H1 (cell line): ENCODE measurements at regions not wholly inside any gene's neighbourhood (a gene's known extent, or its start where the extent isn't known, plus 50 kb on each side); places are given as distances from the start of the nearest gene placed in this dataset.
A peak's percentile ranks its signal among the peaks of the same experiment; 100 is the strongest.

Experiments
- CTCF ChIA-PET: fragments of 300-600 bp; sonication (Branson Sonifier 250); formaldehyde crosslinking; loops from one replicate; lab custom pipeline; 2021; ENCODE audit not compliant: partially characterized antibody; lab: Charles Lee
- POLR2A ChIA-PET: fragments of 300-600 bp; sonication (Branson Sonifier 250); formaldehyde crosslinking; loops from one replicate; lab custom pipeline; 2021; ENCODE audit warnings: inconsistent platforms; ENCODE audit not compliant: partially characterized antibody; lab: Charles Lee
- DNase-seq, 2 experiments: peaks; one replicate each; pipeline versions ENCODE4 v3.0.0 to v3.0.0-alpha.2; 2010 to 2022; ENCODE audit warnings: low spot score in 2 of 2, low read depth in 1 of 2, mixed read lengths in 1 of 2
- FAIRE-seq: peaks from 2 replicates; lab custom pipeline; 2011; peaks lifted over from hg19 to GRCh38; lab: Jason Lieb, UNC
- H2AFZ ChIP-seq: 2 replicates; pipeline ENCODE4 v1.8.1; 2012; ENCODE audit warnings: low read length, inconsistent platforms
- H2AK5ac ChIP-seq: 2 replicates; pipeline ENCODE4 v1.6.1; 2013; ENCODE audit warnings: low read depth, low read length
- H2BK120ac ChIP-seq: replicated peaks from 2 replicates; pipeline ENCODE3; 2013; ENCODE audit warnings: low read depth, low read length, inconsistent platforms
- H2BK12ac ChIP-seq: 2 replicates; pipeline ENCODE4 v1.6.1; 2013; ENCODE audit warnings: low read depth, low read length
- H2BK15ac ChIP-seq: 2 replicates; pipeline ENCODE4 v1.6.1; 2013; ENCODE audit warnings: low read length
- H2BK20ac ChIP-seq: 2 replicates; pipeline ENCODE4 v1.6.1; 2013; ENCODE audit warnings: low read length
- H2BK5ac ChIP-seq: 2 replicates; pipeline ENCODE4 v1.6.1; 2013; ENCODE audit warnings: low read depth, low read length
- H3K14ac ChIP-seq: 2 replicates; pipeline ENCODE4 v1.6.1; 2013; ENCODE audit warnings: inconsistent platforms; ENCODE audit not compliant: insufficient read length
- H3K18ac ChIP-seq: 2 replicates; pipeline ENCODE4 v1.6.1; 2013; ENCODE audit warnings: low read length; ENCODE audit errors: extremely low read depth
- H3K23ac ChIP-seq: 2 replicates; pipeline ENCODE4 v1.6.1; 2013; ENCODE audit warnings: inconsistent platforms; ENCODE audit not compliant: insufficient read length
- H3K23me2 ChIP-seq: 2 replicates; pipeline ENCODE4 v1.6.1; 2013; ENCODE audit warnings: low read depth, low read length
- H3K27ac ChIP-seq: 2 replicates; pipeline ENCODE4 v1.6.1; 2011; ENCODE audit warnings: low read depth, low read length, inconsistent platforms
- H3K27me3 ChIP-seq, 4 experiments: replicated peaks in 1 of 4; 1 replicate in 1 of 4; 2 replicates in 3 of 4; pipeline versions ENCODE4 v1.6.1 to v1.8.1; 2011 to 2013; ENCODE audit warnings: low read length in 3 of 4, mild to moderate bottlenecking in 3 of 4, inconsistent platforms in 2 of 4, mixed read lengths in 2 of 4, moderate library complexity in 1 of 4; ENCODE audit not compliant: control insufficient read depth in 3 of 4, insufficient read depth in 3 of 4; ENCODE audit errors: extremely low read depth in 1 of 4
- H3K36me3 ChIP-seq, 4 experiments: 2 replicates each; pipeline versions ENCODE4 v1.6.1 to v1.8.1; 2011 to 2013; ENCODE audit warnings: mild to moderate bottlenecking in 4 of 4, low read length in 3 of 4, moderate library complexity in 2 of 4, control low read depth in 1 of 4, inconsistent platforms in 1 of 4; ENCODE audit not compliant: insufficient read depth in 4 of 4, control insufficient read depth in 2 of 4
- H3K4ac ChIP-seq: replicated peaks from 2 replicates; pipeline ENCODE3; 2013; ENCODE audit warnings: low read length, low read depth, mixed read lengths, inconsistent platforms; ENCODE audit not compliant: insufficient read length
- H3K4me1 ChIP-seq, 4 experiments: replicated peaks in 1 of 4; 1 replicate in 1 of 4; 2 replicates in 3 of 4; pipeline versions ENCODE4 v1.6.1 to v1.8.1; 2011 to 2013; ENCODE audit warnings: low read length in 3 of 4, inconsistent platforms in 2 of 4, mixed read lengths in 1 of 4; ENCODE audit not compliant: insufficient read depth in 4 of 4, control insufficient read depth in 3 of 4
- H3K4me2 ChIP-seq, 2 experiments: 2 replicates each; pipeline versions ENCODE4 v1.6.1 to v1.8.1; 2011 to 2013; ENCODE audit warnings: low read depth in 2 of 2, low read length in 2 of 2, control low read depth in 1 of 2, inconsistent platforms in 1 of 2, mild to moderate bottlenecking in 1 of 2; ENCODE audit not compliant: insufficient read depth in 1 of 2
- H3K4me3 ChIP-seq, 4 experiments: fragments of 200-600, 300-600 bp in 1 of 4; sonication (generic), shearing (Covaris generic), sonication (Bioruptor Twin) in 1 of 4; 2 replicates each; pipeline versions ENCODE4 v1.5.1 to v1.8.1; 2011 to 2016; ENCODE audit warnings: low read length in 4 of 4, low read depth in 3 of 4, control low read depth in 2 of 4, inconsistent platforms in 2 of 4, mild to moderate bottlenecking in 2 of 4, mixed read lengths in 1 of 4, moderate library complexity in 1 of 4; ENCODE audit not compliant: insufficient read depth in 2 of 4; ENCODE audit errors: extremely low read depth in 1 of 4
- H3K56ac ChIP-seq: replicated peaks from 2 replicates; pipeline ENCODE3; 2013; ENCODE audit warnings: low read depth, mild to moderate bottlenecking, mixed read lengths, low read length, inconsistent platforms; ENCODE audit not compliant: insufficient read length
- H3K79me1 ChIP-seq: 2 replicates; pipeline ENCODE4 v1.6.1; 2013; ENCODE audit warnings: low read depth, low read length, control low read depth
- H3K79me2 ChIP-seq, 2 experiments: 2 replicates each; pipeline versions ENCODE4 v1.6.1 to v1.8.1; 2012 to 2013; ENCODE audit warnings: low read length in 2 of 2, mild to moderate bottlenecking in 2 of 2, inconsistent platforms in 1 of 2; ENCODE audit not compliant: insufficient read depth in 2 of 2, control insufficient read depth in 1 of 2
- H3K9ac ChIP-seq, 4 experiments: replicated peaks in 1 of 4; 1 replicate in 1 of 4; 2 replicates in 3 of 4; pipeline versions ENCODE4 v1.6.1 to v1.8.1; 2011 to 2013; ENCODE audit warnings: low read depth in 3 of 4, low read length in 3 of 4, control low read depth in 2 of 4, mild to moderate bottlenecking in 2 of 4, moderate library complexity in 2 of 4, inconsistent platforms in 1 of 4; ENCODE audit errors: extremely low read depth in 1 of 4
- H3K9me3 ChIP-seq, 2 experiments: 2 replicates each; pipeline versions ENCODE4 v1.6.1 to v1.8.1; 2012 to 2013; ENCODE audit warnings: mild to moderate bottlenecking in 2 of 2, moderate library complexity in 2 of 2, control low read depth in 1 of 2, inconsistent platforms in 1 of 2, low read depth in 1 of 2, low read length in 1 of 2, mixed read lengths in 1 of 2; ENCODE audit not compliant: insufficient read depth in 2 of 2
- H4K20me1 ChIP-seq, 2 experiments: replicated peaks in 1 of 2; 2 replicates each; pipeline versions ENCODE3 to v1.8.1; 2011 to 2013; ENCODE audit warnings: inconsistent platforms in 2 of 2, low read length in 2 of 2, mild to moderate bottlenecking in 1 of 2; ENCODE audit not compliant: insufficient read depth in 2 of 2, control insufficient read depth in 1 of 2
- H4K5ac ChIP-seq: 2 replicates; pipeline ENCODE4 v1.6.1; 2013; ENCODE audit warnings: low read length, low read depth, mixed read lengths, inconsistent platforms; ENCODE audit not compliant: insufficient read length
- H4K8ac ChIP-seq: 2 replicates; pipeline ENCODE4 v1.8.0; 2013; ENCODE audit warnings: mild to moderate bottlenecking, moderate library complexity, low read length, inconsistent platforms; ENCODE audit not compliant: insufficient read depth; ENCODE audit errors: extremely low read depth
- H4K91ac ChIP-seq: replicated peaks from 2 replicates; pipeline ENCODE3; 2013; ENCODE audit warnings: low read length, mixed read lengths, inconsistent platforms; ENCODE audit not compliant: insufficient read length
- CEBPB ChIP-seq: IDR thresholded peaks from 2 replicates; pipeline ENCODE4 v1.6.1; 2012; ENCODE audit warnings: low read depth, low read length
- RFX5 ChIP-seq: IDR thresholded peaks from 2 replicates; pipeline ENCODE4 v1.6.1; 2011; ENCODE audit warnings: low read depth, low read length, improper control_type of control experiment, borderline replicate concordance
- WGBS, 2 experiments: shearing (Covaris generic) in 1 of 2; methylation state at CpG; one replicate each; pipeline versions ENCODE4 v1.1.6 to v1.1.7; 2013 to 2015; ENCODE audit warnings: low lambda C conversion rate in 2 of 2, mixed read lengths in 2 of 2, inconsistent platforms in 1 of 2, low coverage in 1 of 2, missing lambda C conversion rate in 1 of 2; ENCODE audit not compliant: insufficient replicate concordance in 2 of 2, insufficient coverage in 1 of 2, insufficient read length in 1 of 2; ENCODE audit errors: extremely low coverage in 1 of 2, missing lambda C conversion rate in 1 of 2; 5-methylcytosine and 5-hydroxymethylcytosine counted together

DNA sequence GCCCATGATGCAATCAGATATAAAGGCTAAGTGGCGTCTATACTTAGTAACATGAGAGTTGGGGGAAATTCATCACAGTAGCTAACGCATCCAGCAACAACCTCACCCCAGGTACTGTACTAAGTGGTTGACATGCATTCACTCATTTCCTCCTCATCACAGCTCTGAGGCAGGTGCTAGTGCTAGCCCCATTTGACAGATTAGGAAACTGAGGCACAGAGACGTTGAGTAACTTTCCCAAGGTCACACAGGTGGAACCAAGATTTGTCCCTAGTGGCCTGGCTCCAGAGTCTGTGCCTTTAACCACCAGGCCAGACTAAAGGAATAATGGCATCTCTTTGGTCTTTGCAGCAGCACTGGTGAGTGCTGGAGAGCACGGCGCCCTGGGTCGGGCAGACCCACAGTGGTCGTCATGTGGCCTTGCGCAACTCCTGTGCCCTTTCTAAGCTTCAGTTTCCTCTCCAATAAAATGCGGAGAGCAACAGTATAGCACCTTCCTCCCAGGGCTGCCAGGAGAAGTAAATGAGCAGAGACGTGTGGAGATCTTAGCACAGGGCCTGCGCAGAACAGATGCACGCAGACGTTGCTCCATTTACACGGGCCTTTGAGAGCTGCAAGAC is 186.4 kb downstream of the BCOR start:
- Histone ChIP-seq H3K18ac (no peak overlapping the region), H3K27ac (no peak overlapping the region), H3K4ac (no peak overlapping the region), H2BK5ac (no peak overlapping the region), H2BK120ac (no peak overlapping the region), H2BK20ac (no peak overlapping the region), H3K36me3 (no peaks in the 10 kb centered on the region), H3K9ac (no peak overlapping the region), H2BK12ac (no peak overlapping the region), H2BK15ac (0 out of 2 replicates have a peak overlapping the region, but pooled peaks have one; percentile 72)
- 97% methylated on average over 13 of the region's 14 CpGs; no CpG with 5 or more reads in 1 of the 2 experiments for WGBS, 2 experiments
- TF ChIP-seq CEBPB (peak; percentile 57; the same call in 1 of the 2 replicates), RFX5 (no peak)
- TF ChIP-seq, all 59 proteins: peak for 1
- Histone ChIP-seq H4K20me1 (no peaks in the 10 kb centered on the region), H3K56ac (no peak overlapping the region), H3K23me2 (no peaks in the 10 kb centered on the region), H3K14ac (no peak overlapping the region), H3K4me3 (no peak overlapping the region), H4K91ac (no peak overlapping the region), H3K79me2 (no peaks in the 10 kb centered on the region), H3K9me3 (no peaks in the 10 kb centered on the region), H3K79me1 (no peaks in the 10 kb centered on the region), H3K4me1 (peaks cover 0 to 9% (median 0%) of the 10 kb centered on the region in 4 experiments; a peak in 3 of 7 replicates), H3K27me3 (peaks cover 0 to 2% (median 0%) of the 10 kb centered on the region in 4 experiments; a peak in 1 of 7 replicates), H4K8ac (no peak overlapping the region), H3K4me2 (no peak overlapping the region), H2AK5ac (no peak overlapping the region), H2AFZ (no peak overlapping the region), H3K23ac (no peak overlapping the region), H4K5ac (no peak overlapping the region)
- POLR2A ChIA-PET, result no interaction called here
- CTCF ChIA-PET, result no interaction called here
- DNase-seq (no peak), FAIRE-seq (no peak)
